HEK293 (cell line): ENCODE measurements at regions not wholly inside any gene's neighbourhood (a gene's known extent, or its start where the extent isn't known, plus 50 kb on each side); places are given as distances from the start of the nearest gene placed in this dataset.

ENCODE experiments used
- CTCF ChIA-PET: fragments of 350-600 bp; formaldehyde crosslinking; extraction: SDS; loops from one replicate; lab custom pipeline; 2021; ENCODE audit warnings: antibody characterized with exemption; lab: Yijun Ruan, JAX
- POLR2A ChIA-PET: fragments of 300-600 bp; formaldehyde crosslinking; extraction: SDS; loops from one replicate; lab custom pipeline; 2020; ENCODE audit warnings: antibody characterized with exemption, inconsistent platforms; lab: Yijun Ruan, JAX
- H3K27ac ChIP-seq: fragments of 200-500 bp; sonication (Bioruptor generic); 2 replicates; pipeline ENCODE4 v1.5.1; 2014; ENCODE audit warnings: low read depth, low read length, control low read depth, inconsistent platforms; ENCODE audit errors: extremely low read depth
- H3K36me3 ChIP-seq, 2 experiments: fragments of 200-500 bp in 1 of 2; sonication (Bioruptor generic) in 1 of 2; 1 replicate in 1 of 2; 2 replicates in 1 of 2; pipeline ENCODE4 v1.5.1; 2014 to 2017; ENCODE audit warnings: inconsistent platforms in 2 of 2, low read length in 2 of 2; ENCODE audit not compliant: control insufficient read depth in 2 of 2, insufficient read depth in 1 of 2
- H3K4me1 ChIP-seq: fragments of 200-500 bp; sonication (Bioruptor generic); 2 replicates; pipeline ENCODE4 v1.5.1; 2014; ENCODE audit warnings: mild to moderate bottlenecking, low read length, inconsistent platforms; ENCODE audit not compliant: control insufficient read depth, insufficient read depth
- H3K4me3 ChIP-seq: 2 replicates; pipeline ENCODE4 v1.5.1; 2011; ENCODE audit warnings: low read depth, mild to moderate bottlenecking, control low read depth, low read length, moderate library complexity
- H3K9me3 ChIP-seq: fragments of 200-500 bp; sonication (Bioruptor generic); 2 replicates; pipeline ENCODE4 v1.5.1; 2014; ENCODE audit warnings: low read depth, low read length, inconsistent platforms; ENCODE audit not compliant: control insufficient read depth, insufficient read depth
- FEZF1 ChIP-seq: fragments of 450-650 bp; formaldehyde crosslinking; IDR thresholded peaks from 2 replicates; pipeline ENCODE4 v1.5.1; 2016; ENCODE audit warnings: missing biosample characterization, missing genetic modification characterization
- IKZF3 ChIP-seq: fragments of 450-650 bp; IDR thresholded peaks from 2 replicates; pipeline ENCODE4 v1.5.0; 2018; ENCODE audit warnings: missing biosample characterization, mild to moderate bottlenecking, missing genetic modification characterization, moderate library complexity
- MYNN ChIP-seq: fragments of 450-650 bp; formaldehyde crosslinking; IDR thresholded peaks from 2 replicates; pipeline ENCODE4 v1.5.1; 2016; ENCODE audit warnings: missing biosample characterization, missing genetic modification characterization, borderline replicate concordance
- REST ChIP-seq: fragments of 450-650 bp; formaldehyde crosslinking; IDR thresholded peaks from 2 replicates; pipeline ENCODE4 v1.5.1; 2016; ENCODE audit warnings: missing biosample characterization, missing genetic modification characterization
- SETDB1 ChIP-seq: IDR thresholded peaks from one replicate; pipeline ENCODE4 v1.6.1; 2017; ENCODE audit warnings: mild to moderate bottlenecking, low read length, moderate library complexity, mixed read lengths; ENCODE audit not compliant: insufficient read length
- ZBTB48 ChIP-seq: fragments of 450-650 bp; formaldehyde crosslinking; IDR thresholded peaks from 2 replicates; pipeline ENCODE4 v1.5.1; 2016; ENCODE audit warnings: missing biosample characterization, missing genetic modification characterization
- ZFP37 ChIP-seq: fragments of 450-650 bp; formaldehyde crosslinking; IDR thresholded peaks from 2 replicates; pipeline ENCODE4 v1.5.1; 2016; ENCODE audit warnings: missing biosample characterization, missing genetic modification characterization
- ZNF140 ChIP-seq: fragments of 450-650 bp; formaldehyde crosslinking; IDR thresholded peaks from 2 replicates; pipeline ENCODE4 v1.5.1; 2016; ENCODE audit warnings: missing biosample characterization, missing genetic modification characterization
- ZNF354C ChIP-seq: fragments of 450-650 bp; formaldehyde crosslinking; IDR thresholded peaks from 2 replicates; pipeline ENCODE4 v1.5.1; 2016; ENCODE audit warnings: missing biosample characterization, missing genetic modification characterization, low read depth, borderline replicate concordance
- ZNF37A ChIP-seq: fragments of 450-650 bp; IDR thresholded peaks from 2 replicates; pipeline ENCODE4 v1.5.1; 2018; ENCODE audit warnings: missing biosample characterization, missing genetic modification characterization
- ZNF394 ChIP-seq: fragments of 450-650 bp; formaldehyde crosslinking; IDR thresholded peaks from 2 replicates; pipeline ENCODE4 v1.5.1; 2016; ENCODE audit warnings: missing biosample characterization, missing genetic modification characterization, mild to moderate bottlenecking, moderate library complexity, borderline replicate concordance
- ZNF423 ChIP-seq: fragments of 450-650 bp; formaldehyde crosslinking; IDR thresholded peaks from 2 replicates; pipeline ENCODE4 v1.5.1; 2016; ENCODE audit warnings: missing biosample characterization, missing genetic modification characterization
- ZNF530 ChIP-seq: fragments of 450-650 bp; formaldehyde crosslinking; IDR thresholded peaks from 2 replicates; pipeline ENCODE4 v1.5.1; 2016; ENCODE audit warnings: low read depth, missing biosample characterization, missing genetic modification characterization
- ZNF600 ChIP-seq: fragments of 450-650 bp; formaldehyde crosslinking; IDR thresholded peaks from 2 replicates; pipeline ENCODE4 v1.5.1; 2016; ENCODE audit warnings: missing biosample characterization, missing genetic modification characterization
- ZNF610 ChIP-seq: fragments of 450-650 bp; formaldehyde crosslinking; IDR thresholded peaks from 2 replicates; pipeline ENCODE4 v1.5.1; 2016; ENCODE audit warnings: missing biosample characterization, missing genetic modification characterization, borderline replicate concordance
- ZNF670 ChIP-seq: fragments of 450-650 bp; formaldehyde crosslinking; IDR thresholded peaks from 2 replicates; pipeline ENCODE4 v1.5.1; 2016; ENCODE audit warnings: missing biosample characterization, missing genetic modification characterization, low read depth
- ZNF830 ChIP-seq: fragments of 450-650 bp; IDR thresholded peaks from 2 replicates; pipeline ENCODE4 v1.5.0; 2018; ENCODE audit warnings: missing biosample characterization, missing genetic modification characterization, low read depth, mild to moderate bottlenecking, moderate library complexity
- ZNF837 ChIP-seq: fragments of 450-650 bp; formaldehyde crosslinking; IDR thresholded peaks from 2 replicates; pipeline ENCODE4 v1.5.1; 2016; ENCODE audit warnings: missing biosample characterization, missing genetic modification characterization
- TF ChIP-seq, protein P1 (sequence below): fragments of 450-650 bp; formaldehyde crosslinking; IDR thresholded peaks from 2 replicates; pipeline ENCODE4 v1.5.1; 2016; ENCODE audit warnings: missing biosample characterization, missing genetic modification characterization, borderline replicate concordance

- ChIA-PET POLR2A (no interaction called here), CTCF (no interaction called here)
- no peak for TF ChIP-seq ZNF837 (tag by site-specific recombination)
- no peak for TF ChIP-seq ZNF423 (tag by site-specific recombination)
- no peak for TF ChIP-seq ZNF37A (tag by site-specific recombination)
- no peak for TF ChIP-seq SETDB1
- no peak for TF ChIP-seq ZFP37 (tag by site-specific recombination)
- TF ChIP-seq IKZF3 = no peak
- TF ChIP-seq ZNF140 (tag by site-specific recombination) = no peak
- H3K27ac ChIP-seq = no peak overlapping the region
- no peaks in the 10 kb centered on the region for H3K4me1 ChIP-seq
- H3K36me3 ChIP-seq = no peaks in the 10 kb centered on the region
- no peak overlapping the region for H3K4me3 ChIP-seq
- no peaks in the 10 kb centered on the region for H3K9me3 ChIP-seq
Measured at GRCh38 chrX:104502460-104502859, 63.5 kb upstream of the IL1RAPL2 start.

DNA sequence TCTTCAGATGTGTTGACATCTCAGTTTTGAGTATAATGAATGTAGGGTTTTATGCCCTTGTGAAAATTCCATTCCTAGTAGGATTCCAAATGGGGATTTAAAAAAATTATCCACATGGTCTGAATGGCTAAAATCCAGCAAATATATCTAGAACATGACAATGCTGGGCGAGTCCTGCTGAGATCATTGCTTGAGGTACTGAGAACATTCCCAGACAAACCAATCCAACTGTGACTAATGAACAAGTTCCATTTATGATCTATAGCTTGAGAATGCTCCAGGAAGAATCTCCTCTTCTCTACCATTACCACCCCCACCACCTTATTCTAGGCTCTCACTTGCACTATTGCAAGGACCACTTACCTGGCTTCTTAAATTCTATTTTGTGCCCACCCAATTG is 77.2 kb upstream of the IL1RAPL2 start:
- Histone ChIP-seq H3K27ac (no peak overlapping the region), H3K9me3 (no peaks in the 10 kb centered on the region), H3K36me3 (no peaks in the 10 kb centered on the region), H3K4me1 (no peaks in the 10 kb centered on the region), H3K4me3 (no peak overlapping the region)
- POLR2A ChIA-PET = no interaction called here
- TF ChIP-seq MYNN (tag by site-specific recombination) (no peak), ZNF394 (tag by site-specific recombination) (no peak), ZNF670 (no peak), ZBTB48 (tag by site-specific recombination) (no peak), ZNF530 (tag by site-specific recombination) (no peak), ZNF830 (tag by site-specific recombination) (no peak), FEZF1 (tag by site-specific recombination) (no peak), ZNF600 (tag by site-specific recombination) (no peak), ZNF610 (tag by site-specific recombination) (no peak), ZNF354C (tag by site-specific recombination) (no peak)
- TF ChIP-seq, protein P1, sequence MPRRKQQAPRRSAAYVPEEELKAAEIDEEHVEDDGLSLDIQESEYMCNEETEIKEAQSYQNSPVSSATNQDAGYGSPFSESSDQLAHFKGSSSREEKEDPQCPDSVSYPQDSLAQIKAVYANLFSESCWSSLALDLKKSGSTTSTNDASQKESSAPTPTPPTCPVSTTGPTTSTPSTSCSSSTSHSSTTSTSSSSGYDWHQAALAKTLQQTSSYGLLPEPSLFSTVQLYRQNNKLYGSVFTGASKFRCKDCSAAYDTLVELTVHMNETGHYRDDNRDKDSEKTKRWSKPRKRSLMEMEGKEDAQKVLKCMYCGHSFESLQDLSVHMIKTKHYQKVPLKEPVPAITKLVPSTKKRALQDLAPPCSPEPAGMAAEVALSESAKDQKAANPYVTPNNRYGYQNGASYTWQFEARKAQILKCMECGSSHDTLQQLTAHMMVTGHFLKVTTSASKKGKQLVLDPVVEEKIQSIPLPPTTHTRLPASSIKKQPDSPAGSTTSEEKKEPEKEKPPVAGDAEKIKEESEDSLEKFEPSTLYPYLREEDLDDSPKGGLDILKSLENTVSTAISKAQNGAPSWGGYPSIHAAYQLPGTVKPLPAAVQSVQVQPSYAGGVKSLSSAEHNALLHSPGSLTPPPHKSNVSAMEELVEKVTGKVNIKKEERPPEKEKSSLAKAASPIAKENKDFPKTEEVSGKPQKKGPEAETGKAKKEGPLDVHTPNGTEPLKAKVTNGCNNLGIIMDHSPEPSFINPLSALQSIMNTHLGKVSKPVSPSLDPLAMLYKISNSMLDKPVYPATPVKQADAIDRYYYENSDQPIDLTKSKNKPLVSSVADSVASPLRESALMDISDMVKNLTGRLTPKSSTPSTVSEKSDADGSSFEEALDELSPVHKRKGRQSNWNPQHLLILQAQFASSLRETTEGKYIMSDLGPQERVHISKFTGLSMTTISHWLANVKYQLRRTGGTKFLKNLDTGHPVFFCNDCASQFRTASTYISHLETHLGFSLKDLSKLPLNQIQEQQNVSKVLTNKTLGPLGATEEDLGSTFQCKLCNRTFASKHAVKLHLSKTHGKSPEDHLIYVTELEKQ = no peak
- CTCF ChIA-PET = interaction anchor here (0.6 kb wide), 1 partner anchor 77 kb away, joined by 3 read pairs; no protein-coding TSS in a partner anchor

DNA sequence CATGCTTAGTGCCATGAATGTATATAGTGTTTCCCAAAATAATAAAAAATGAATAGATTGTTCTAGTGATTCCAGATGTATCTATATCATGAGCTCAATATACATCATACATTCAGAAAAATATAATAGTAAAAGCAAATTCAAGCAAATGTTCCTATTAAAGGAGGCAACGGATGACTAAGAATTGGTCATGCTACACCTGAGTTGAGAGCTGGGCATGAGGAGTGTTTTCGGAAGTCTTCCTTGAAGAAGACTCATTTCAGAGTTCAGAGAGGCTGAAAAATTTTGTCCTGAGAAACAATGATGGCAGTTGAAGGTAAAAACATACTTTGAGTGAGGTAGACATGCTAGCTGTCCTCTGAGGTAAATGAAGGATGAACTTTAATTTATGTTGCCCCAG is 79.3 kb upstream of the IL1RAPL2 start:
- POLR2A ChIA-PET = no interaction called here
- Histone ChIP-seq H3K36me3 (no peaks in the 10 kb centered on the region), H3K27ac (no peak overlapping the region), H3K4me3 (no peak overlapping the region), H3K4me1 (no peaks in the 10 kb centered on the region), H3K9me3 (no peaks in the 10 kb centered on the region)
- CTCF ChIA-PET = interaction anchor here (0.6 to 0.8 kb wide), 2 partner anchors 9 to 193 kb away, joined by 4 read pairs; no protein-coding TSS in a partner anchor
- TF ChIP-seq REST (tag by site-specific recombination) = no peak
